ENCODE measurements at regions not wholly inside any gene's neighbourhood (a gene's known extent, or its start where the extent isn't known, plus 50 kb on each side); places are given as distances from the start of the nearest gene placed in this dataset.

- H3K36me3 ChIP-seq (ENCODE audit: control insufficient read depth in 1 of 2, insufficient read depth in 2 of 2, low read length in 2 of 2): no peaks in the 10 kb centered on the region
- no peak overlapping the region for H3K23ac ChIP-seq (ENCODE audit: low read length)
- H4K12ac ChIP-seq (ENCODE audit: low read depth, low read length): no peak overlapping the region
- no peaks in the 10 kb centered on the region for H3K4me1 ChIP-seq (ENCODE audit: control insufficient read depth in 1 of 2, insufficient read depth in 2 of 2, low read length in 2 of 2)
- no peak overlapping the region for H3K27ac ChIP-seq (ENCODE audit: low read depth, low read length)
- no peak overlapping the region for H3K14ac ChIP-seq (ENCODE audit: low read length)
- H3K4me2 ChIP-seq (ENCODE audit: low read length): no peak overlapping the region
- H2AK5ac ChIP-seq (ENCODE audit: low read length): no peak overlapping the region
- no peaks in the 10 kb centered on the region for H3K79me1 ChIP-seq (ENCODE audit: low read length)
- no peaks in the 10 kb centered on the region for H3K79me2 ChIP-seq (ENCODE audit: control insufficient read depth, insufficient read depth, low read length, poor library complexity)
- no peak for DNase-seq
- no peak overlapping the region for H2BK5ac ChIP-seq (ENCODE audit: low read depth, low read length, poor library complexity)
- H3K9me3 ChIP-seq (ENCODE audit: insufficient read depth, low read depth, low read length): no peaks in the 10 kb centered on the region
- no peak overlapping the region for H2BK12ac ChIP-seq (ENCODE audit: low read length)
- H3K18ac ChIP-seq (ENCODE audit: low read length): no peak overlapping the region
- H3K9ac ChIP-seq (ENCODE audit: low read length): no peak overlapping the region
- no peak overlapping the region for H3K4ac ChIP-seq (ENCODE audit: low read depth, low read length)
- H3K27me3 ChIP-seq (ENCODE audit: insufficient read depth, low read length): no peaks in the 10 kb centered on the region
- no peak overlapping the region for H2AFZ ChIP-seq (ENCODE audit: insufficient read depth, low read length, poor library complexity)
- H3K4me3 ChIP-seq (ENCODE audit: low read depth, low read length): no peak overlapping the region
- no peak overlapping the region for H2BK120ac ChIP-seq (ENCODE audit: insufficient read depth, low read length, poor library complexity)
- H4K91ac ChIP-seq (ENCODE audit: low read depth, low read length): no peak overlapping the region
- no CpG with 5 or more reads among the region's 11 CpGs for WGBS (ENCODE audit: extremely low coverage, insufficient coverage, insufficient read length)
- no peak overlapping the region for H4K8ac ChIP-seq (ENCODE audit: low read depth, low read length)
Measured at GRCh38 chr2:8260213-8260612, 421.6 kb upstream of the ID2 start.

GRCh38 chr2:8263901-8264300 lies 418.0 kb upstream of the ID2 start:
- no peak overlapping the region for H2BK12ac ChIP-seq (ENCODE audit: low read length)
- DNase-seq: no peak
- no peaks in the 10 kb centered on the region for H3K9me3 ChIP-seq (ENCODE audit: insufficient read depth, low read depth, low read length)
- H3K9ac ChIP-seq (ENCODE audit: low read length): no peak overlapping the region
- H3K18ac ChIP-seq (ENCODE audit: low read length): no peak overlapping the region
- H2BK120ac ChIP-seq (ENCODE audit: insufficient read depth, low read length, poor library complexity): no peak overlapping the region
- H2AK5ac ChIP-seq (ENCODE audit: low read length): no peak overlapping the region
- H4K12ac ChIP-seq (ENCODE audit: low read depth, low read length): no peak overlapping the region
- H2BK5ac ChIP-seq (ENCODE audit: low read depth, low read length, poor library complexity): no peak overlapping the region
- H4K91ac ChIP-seq (ENCODE audit: low read depth, low read length): no peak overlapping the region
- no CpG with 5 or more reads among the region's 4 CpGs for WGBS (ENCODE audit: extremely low coverage, insufficient coverage, insufficient read length)
- H3K4me1 ChIP-seq (ENCODE audit: control insufficient read depth in 1 of 2, insufficient read depth in 2 of 2, low read length in 2 of 2): no peaks in the 10 kb centered on the region
- H3K27me3 ChIP-seq (ENCODE audit: insufficient read depth, low read length): no peaks in the 10 kb centered on the region
- no peak overlapping the region for H3K23ac ChIP-seq (ENCODE audit: low read length)
- no peak overlapping the region for H3K27ac ChIP-seq (ENCODE audit: low read depth, low read length)
- H2AFZ ChIP-seq (ENCODE audit: insufficient read depth, low read length, poor library complexity): no peak overlapping the region
- no peak overlapping the region for H3K4me3 ChIP-seq (ENCODE audit: low read depth, low read length)
- no peaks in the 10 kb centered on the region for H3K36me3 ChIP-seq (ENCODE audit: control insufficient read depth in 1 of 2, insufficient read depth in 2 of 2, low read length in 2 of 2)
- H3K4ac ChIP-seq (ENCODE audit: low read depth, low read length): no peak overlapping the region
- no peaks in the 10 kb centered on the region for H3K79me1 ChIP-seq (ENCODE audit: low read length)
- H3K4me2 ChIP-seq (ENCODE audit: low read length): no peak overlapping the region
- H4K8ac ChIP-seq (ENCODE audit: low read depth, low read length): no peak overlapping the region
- no peaks in the 10 kb centered on the region for H3K79me2 ChIP-seq (ENCODE audit: control insufficient read depth, insufficient read depth, low read length, poor library complexity)
- H3K14ac ChIP-seq (ENCODE audit: low read length): no peak overlapping the region

- H3K79me1 ChIP-seq (ENCODE audit: low read length): no peaks in the 10 kb centered on the region
- H3K4ac ChIP-seq (ENCODE audit: low read depth, low read length): no peak overlapping the region
- WGBS (ENCODE audit: extremely low coverage, insufficient coverage, insufficient read length): no CpG with 5 or more reads among the region's 3 CpGs
- H3K4me3 ChIP-seq (ENCODE audit: low read depth, low read length): no peak overlapping the region
- no peak overlapping the region for H4K12ac ChIP-seq (ENCODE audit: low read depth, low read length)
- H2AK5ac ChIP-seq (ENCODE audit: low read length): no peak overlapping the region
- no peaks in the 10 kb centered on the region for H3K4me1 ChIP-seq (ENCODE audit: control insufficient read depth in 1 of 2, insufficient read depth in 2 of 2, low read length in 2 of 2)
- H3K27me3 ChIP-seq (ENCODE audit: insufficient read depth, low read length): no peaks in the 10 kb centered on the region
- no peak overlapping the region for H4K8ac ChIP-seq (ENCODE audit: low read depth, low read length)
- H3K9ac ChIP-seq (ENCODE audit: low read length): no peak overlapping the region
- no peaks in the 10 kb centered on the region for H3K79me2 ChIP-seq (ENCODE audit: control insufficient read depth, insufficient read depth, low read length, poor library complexity)
- H3K36me3 ChIP-seq (ENCODE audit: control insufficient read depth in 1 of 2, insufficient read depth in 2 of 2, low read length in 2 of 2): no peaks in the 10 kb centered on the region
- no peak overlapping the region for H4K91ac ChIP-seq (ENCODE audit: low read depth, low read length)
- no peak overlapping the region for H2AFZ ChIP-seq (ENCODE audit: insufficient read depth, low read length, poor library complexity)
- H3K18ac ChIP-seq (ENCODE audit: low read length): no peak overlapping the region
- DNase-seq: no peak
- H3K27ac ChIP-seq (ENCODE audit: low read depth, low read length): no peak overlapping the region
- no peak overlapping the region for H3K23ac ChIP-seq (ENCODE audit: low read length)
- H2BK5ac ChIP-seq (ENCODE audit: low read depth, low read length, poor library complexity): no peak overlapping the region
- H2BK120ac ChIP-seq (ENCODE audit: insufficient read depth, low read length, poor library complexity): no peak overlapping the region
- no peak overlapping the region for H2BK12ac ChIP-seq (ENCODE audit: low read length)
- H3K9me3 ChIP-seq (ENCODE audit: insufficient read depth, low read depth, low read length): no peaks in the 10 kb centered on the region
- no peak overlapping the region for H3K4me2 ChIP-seq (ENCODE audit: low read length)
- no peak overlapping the region for H3K14ac ChIP-seq (ENCODE audit: low read length)
Measured at GRCh38 chr2:8264981-8265380, 416.9 kb upstream of the ID2 start.

GRCh38 chr2:8265476-8266226 lies 416.2 kb upstream of the ID2 start:
- Histone ChIP-seq H3K18ac (ENCODE audit: low read length) (no peak overlapping the region), H2AK5ac (ENCODE audit: low read length) (no peak overlapping the region), H3K4ac (ENCODE audit: low read depth, low read length) (no peak overlapping the region), H3K36me3 (ENCODE audit: control insufficient read depth in 1 of 2, insufficient read depth in 2 of 2, low read length in 2 of 2) (no peaks in the 10 kb centered on the region), H3K9ac (ENCODE audit: low read length) (no peak overlapping the region), H2BK120ac (ENCODE audit: insufficient read depth, low read length, poor library complexity) (no peak overlapping the region), H2BK5ac (ENCODE audit: low read depth, low read length, poor library complexity) (no peak overlapping the region), H3K4me2 (ENCODE audit: low read length) (no peak overlapping the region), H3K27me3 (ENCODE audit: insufficient read depth, low read length) (no peaks in the 10 kb centered on the region), H3K79me1 (ENCODE audit: low read length) (no peaks in the 10 kb centered on the region), H2AFZ (ENCODE audit: insufficient read depth, low read length, poor library complexity) (no peak overlapping the region), H3K9me3 (ENCODE audit: insufficient read depth, low read depth, low read length) (no peaks in the 10 kb centered on the region), H3K79me2 (ENCODE audit: control insufficient read depth, insufficient read depth, low read length, poor library complexity) (no peaks in the 10 kb centered on the region), H4K8ac (ENCODE audit: low read depth, low read length) (no peak overlapping the region), H4K12ac (ENCODE audit: low read depth, low read length) (no peak overlapping the region), H3K14ac (ENCODE audit: low read length) (no peak overlapping the region), H3K23ac (ENCODE audit: low read length) (no peak overlapping the region), H3K4me1 (ENCODE audit: control insufficient read depth in 1 of 2, insufficient read depth in 2 of 2, low read length in 2 of 2) (no peaks in the 10 kb centered on the region), H4K91ac (ENCODE audit: low read depth, low read length) (no peak overlapping the region), H2BK12ac (ENCODE audit: low read length) (no peak overlapping the region), H3K4me3 (ENCODE audit: low read depth, low read length) (no peak overlapping the region), H3K27ac (ENCODE audit: low read depth, low read length) (no peak overlapping the region)
- no peak for DNase-seq
- no CpG with 5 or more reads among the region's 5 CpGs for WGBS (ENCODE audit: extremely low coverage, insufficient coverage, insufficient read length)

All from trophoblast cell (in vitro differentiated cells and primary cell).